Small intestine (tissue), 7 donors: ENCODE measurements at regions not wholly inside any gene's neighbourhood (a gene's known extent, or its start where the extent isn't known, plus 50 kb on each side); places are given as distances from the start of the nearest gene placed in this dataset.

Source experiments
- DNase-seq, 2 donors: peaks; one replicate each; pipeline versions ENCODE4 v3.0.0 to v3.0.0-alpha.2; 2013
- FAIRE-seq: peaks from 2 replicates; lab custom pipeline; 2012; peaks lifted over from hg19 to GRCh38; lab: Jason Lieb, UNC
- H3K27ac ChIP-seq, 3 donors: one replicate each; pipeline ENCODE4 v1.5.1; 2013; ENCODE audit warnings: low read length in 2 of 3, mild to moderate bottlenecking in 2 of 3, control low read depth in 1 of 3, inconsistent platforms in 1 of 3, low read depth in 1 of 3, moderate library complexity in 1 of 3
- H3K27me3 ChIP-seq, 3 donors: one replicate each; pipeline ENCODE4 v1.6.1; 2013; ENCODE audit warnings: low read length in 3 of 3, inconsistent platforms in 1 of 3; ENCODE audit not compliant: control insufficient read depth in 3 of 3, insufficient read depth in 3 of 3
- H3K36me3 ChIP-seq, 3 donors: one replicate each; pipeline ENCODE4 v1.6.1; 2013; ENCODE audit warnings: low read length in 3 of 3, inconsistent platforms in 1 of 3, low read depth in 1 of 3, mild to moderate bottlenecking in 1 of 3, moderate library complexity in 1 of 3; ENCODE audit not compliant: control insufficient read depth in 3 of 3, insufficient read depth in 2 of 3
- H3K4me1 ChIP-seq, 3 donors: one replicate each; pipeline ENCODE4 v1.6.1; 2013; ENCODE audit warnings: low read length in 2 of 3, inconsistent platforms in 1 of 3, low read depth in 1 of 3, mild to moderate bottlenecking in 1 of 3, moderate library complexity in 1 of 3; ENCODE audit not compliant: control insufficient read depth in 3 of 3, insufficient read depth in 2 of 3
- H3K4me3 ChIP-seq, 3 donors: one replicate each; pipeline ENCODE4 v1.5.1; 2013; ENCODE audit warnings: low read length in 3 of 3, control low read depth in 1 of 3, inconsistent platforms in 1 of 3, low read depth in 1 of 3, mild to moderate bottlenecking in 1 of 3, moderate library complexity in 1 of 3
- H3K9me3 ChIP-seq, 2 donors: one replicate each; pipeline ENCODE4 v1.6.1; 2013; ENCODE audit warnings: low read depth in 1 of 2, low read length in 1 of 2; ENCODE audit not compliant: control insufficient read depth in 2 of 2, insufficient read depth in 1 of 2
- WGBS, 3 donors: extraction: QIAGEN DNeasy Blood & Tissue Kit; methylation state at CpG; one replicate each; pipeline ENCODE4 v1.1.7; 2013; 5-methylcytosine and 5-hydroxymethylcytosine counted together
- donor health status: healthy with polysubstance abuse.
- donor health status: control.
- donor health status: control.
- donor health status: Bipolar disorder and iron deficiency.
- donor health status: healthy.

GRCh38 chr1:219442611-219443061 is 170.3 kb downstream of the ZC3H11B start:
- Histone ChIP-seq H3K9me3 (no peaks in the 10 kb centered on the region), H3K4me3 (no peak overlapping the region), H3K36me3 (no peaks in the 10 kb centered on the region), H3K4me1 (no peaks in the 10 kb centered on the region), H3K27me3 (no peaks in the 10 kb centered on the region), H3K27ac (no peak overlapping the region)
- no peak for FAIRE-seq
- DNase-seq: no peak
- WGBS, 3 donors: 56 to 64% (median 57%) methylated on average over 4 of the region's 4 CpGs

GRCh38 chr1:219441884-219442283 is 171.0 kb downstream of the ZC3H11B start:
- Histone ChIP-seq H3K9me3 (no peaks in the 10 kb centered on the region), H3K4me1 (no peaks in the 10 kb centered on the region), H3K27me3 (no peaks in the 10 kb centered on the region), H3K27ac (no peak overlapping the region), H3K36me3 (no peaks in the 10 kb centered on the region), H3K4me3 (no peak overlapping the region)
- DNase-seq (no peak), FAIRE-seq (no peak)

DNA sequence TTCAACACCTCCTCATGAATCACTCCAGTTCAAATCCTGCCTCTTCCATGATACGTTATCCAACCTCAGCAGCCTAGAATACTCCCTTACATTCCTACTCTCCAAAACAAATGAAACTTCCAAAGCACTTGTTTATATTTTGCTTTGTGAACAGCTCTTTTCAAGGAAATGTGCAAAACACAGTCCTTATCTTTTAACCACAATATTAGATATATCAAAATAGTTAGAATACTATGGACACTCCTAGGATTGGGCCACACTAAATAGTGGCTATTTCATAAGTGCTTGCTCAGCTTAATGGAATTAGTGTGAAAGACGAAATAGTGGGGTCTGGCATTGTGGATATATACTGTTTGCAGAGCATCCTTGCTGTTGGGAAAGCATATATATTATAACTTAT is 173.5 kb downstream of the ZC3H11B start:
- no peak overlapping the region for H3K27ac ChIP-seq
- H3K4me3 ChIP-seq: no peak overlapping the region
- H3K36me3 ChIP-seq: no peaks in the 10 kb centered on the region
- H3K4me1 ChIP-seq: no peaks in the 10 kb centered on the region
- WGBS, 3 donors: 74 to 85% (median 75%) methylated on average over 2 of the region's 2 CpGs
- FAIRE-seq (no peak), DNase-seq (no peak)
- no peaks in the 10 kb centered on the region for H3K9me3 ChIP-seq
- no peaks in the 10 kb centered on the region for H3K27me3 ChIP-seq

- FAIRE-seq: no peak
Observed at GRCh38 chr1:219438386-219438785, 174.5 kb downstream of the ZC3H11B start.

GRCh38 chr1:219434923-219435297 is 178.0 kb downstream of the ZC3H11B start:
- H3K9me3 ChIP-seq: no peaks in the 10 kb centered on the region
- DNase-seq: no peak
- no peak overlapping the region for H3K4me3 ChIP-seq
- FAIRE-seq: no peak
- H3K36me3 ChIP-seq: no peaks in the 10 kb centered on the region
- no peak overlapping the region for H3K27ac ChIP-seq
- no peaks in the 10 kb centered on the region for H3K4me1 ChIP-seq
- WGBS, 3 donors: 80 to 92% (median 86%) methylated on average over 2 of the region's 2 CpGs
- no peaks in the 10 kb centered on the region for H3K27me3 ChIP-seq

More at GRCh38 chr1:219438386-219438785, 174.5 kb downstream of the ZC3H11B start:
- DNase-seq: no peak
- WGBS, 3 donors: 75 to 79% (median 75%) methylated on average over 3 of the region's 3 CpGs
- Histone ChIP-seq H3K36me3 (no peaks in the 10 kb centered on the region), H3K27ac (no peak overlapping the region), H3K4me1 (no peaks in the 10 kb centered on the region), H3K27me3 (no peaks in the 10 kb centered on the region), H3K9me3 (no peaks in the 10 kb centered on the region), H3K4me3 (no peak overlapping the region)

DNA sequence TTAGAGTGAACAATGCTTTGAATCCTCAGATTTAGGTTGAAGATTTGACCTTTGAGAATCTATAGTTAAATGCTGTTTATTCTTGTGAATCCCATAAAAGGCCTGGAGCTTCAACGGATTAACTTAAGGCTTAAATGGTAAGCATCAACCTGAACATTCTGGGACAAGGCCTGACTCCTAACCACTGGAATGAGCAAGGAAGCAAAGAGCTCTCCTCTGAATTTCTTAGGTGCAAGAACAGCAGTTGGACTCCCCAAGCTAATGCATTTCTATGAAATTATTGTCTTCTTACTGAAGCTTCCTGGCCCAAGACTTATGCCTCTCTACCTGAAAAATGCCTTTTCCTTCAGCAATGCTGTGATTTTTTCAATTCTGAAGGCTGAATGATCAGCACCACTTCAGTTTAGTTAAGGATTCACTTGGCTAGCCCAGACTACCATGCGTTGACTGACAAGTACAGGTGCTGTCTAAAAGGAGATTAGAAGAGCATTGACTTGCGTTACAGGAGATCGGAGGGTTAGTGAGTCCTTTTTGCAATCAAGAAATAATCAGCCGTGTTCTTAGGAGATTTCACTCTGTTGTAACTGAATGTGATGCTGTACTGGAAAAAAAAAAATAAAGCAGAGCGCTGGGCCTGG is 178.5 kb downstream of the ZC3H11B start:
- DNase-seq: no peak
- Histone ChIP-seq H3K4me1 (no peaks in the 10 kb centered on the region), H3K9me3 (no peaks in the 10 kb centered on the region), H3K4me3 (no peak overlapping the region), H3K27ac (no peak overlapping the region), H3K36me3 (no peaks in the 10 kb centered on the region), H3K27me3 (no peaks in the 10 kb centered on the region)
- FAIRE-seq: no peak
- WGBS, 3 donors: 76 to 79% (median 77%) methylated on average over 6 of the region's 6 CpGs

DNA sequence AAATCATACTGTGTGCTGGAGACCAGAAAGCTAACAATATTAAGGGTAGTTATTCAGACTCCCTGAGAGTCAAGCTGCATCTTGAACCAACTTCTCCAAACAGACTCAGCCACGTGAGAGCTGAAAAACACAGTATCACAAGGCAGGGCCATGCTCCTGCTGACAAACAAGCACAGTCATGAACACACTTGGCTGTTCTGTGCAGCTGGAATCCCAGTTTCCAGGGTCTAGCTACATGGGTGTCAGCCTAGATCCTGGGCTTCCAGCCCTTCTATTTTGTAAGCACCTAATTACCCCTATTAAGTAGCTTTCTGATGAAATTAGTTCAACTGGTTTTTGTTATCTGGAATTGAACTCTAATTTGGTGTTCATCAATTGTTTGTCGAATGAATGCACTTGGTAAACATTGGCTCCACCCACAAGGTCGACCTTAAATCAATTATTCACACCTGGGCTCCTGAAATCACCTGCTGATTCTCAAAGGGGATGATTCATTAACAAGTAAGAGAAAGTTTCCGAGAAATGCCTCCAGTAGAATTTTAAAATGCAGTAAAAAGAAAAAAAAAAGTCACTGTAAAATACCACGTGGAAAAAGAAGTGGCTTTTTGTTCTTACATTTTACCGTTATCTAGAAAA is 179.3 kb downstream of the ZC3H11B start:
- Histone ChIP-seq H3K4me3 (no peak overlapping the region), H3K9me3 (no peaks in the 10 kb centered on the region), H3K27me3 (no peaks in the 10 kb centered on the region), H3K36me3 (no peaks in the 10 kb centered on the region), H3K27ac (no peak overlapping the region), H3K4me1 (no peaks in the 10 kb centered on the region)
- DNase-seq: no peak
- 35 to 61% (median 42%) methylated on average over 6 of the region's 6 CpGs for WGBS, 3 donors
- no peak for FAIRE-seq

DNA sequence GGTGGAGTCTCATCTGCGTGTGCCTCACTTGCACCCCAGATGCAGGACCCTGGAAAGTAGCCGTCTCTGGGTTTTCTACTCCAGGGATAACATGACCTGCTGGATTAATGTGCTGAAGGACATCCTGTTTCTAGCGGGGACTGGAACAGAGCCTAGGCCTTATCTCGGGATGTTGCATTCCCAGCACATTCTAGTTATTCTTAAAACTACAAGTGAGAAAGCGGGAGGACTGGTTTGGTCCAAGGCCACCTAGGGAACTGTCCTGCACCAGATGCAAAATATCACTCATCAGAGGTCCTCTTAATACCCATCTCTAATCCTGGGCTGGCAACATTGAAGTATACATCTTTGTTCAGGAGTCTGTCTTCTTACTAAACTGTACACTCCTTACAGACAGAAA is 179.9 kb downstream of the ZC3H11B start:
- Histone ChIP-seq H3K27me3 (no peaks in the 10 kb centered on the region), H3K9me3 (no peaks in the 10 kb centered on the region), H3K27ac (no peak overlapping the region), H3K4me1 (no peaks in the 10 kb centered on the region), H3K36me3 (no peaks in the 10 kb centered on the region), H3K4me3 (no peak overlapping the region)
- WGBS, 3 donors: 78 to 91% (median 79%) methylated on average over 5 of the region's 5 CpGs
- no peak for DNase-seq
- no peak for FAIRE-seq

DNA sequence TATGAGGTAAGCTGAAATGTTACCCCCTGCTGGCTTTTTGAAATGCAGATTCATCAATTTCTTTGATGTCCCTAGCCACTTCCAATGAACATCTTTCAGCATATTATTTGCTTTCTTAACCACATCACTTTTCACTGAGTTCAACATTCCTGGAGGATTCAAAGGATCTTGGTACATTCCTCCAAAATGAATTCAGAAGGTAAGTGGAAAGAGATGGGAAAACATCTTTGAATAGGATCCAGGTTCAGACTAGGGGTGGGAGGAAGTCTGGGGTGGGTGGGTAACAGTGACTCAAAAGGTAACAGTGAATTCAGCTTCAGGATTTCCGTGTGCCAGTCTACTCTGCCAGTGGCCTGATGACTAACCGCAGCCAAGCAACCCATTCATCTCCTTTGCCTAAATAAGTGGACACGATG is 180.7 kb downstream of the ZC3H11B start:
- Histone ChIP-seq H3K36me3 (no peaks in the 10 kb centered on the region), H3K4me1 (no peaks in the 10 kb centered on the region), H3K9me3 (no peaks in the 10 kb centered on the region), H3K4me3 (no peak overlapping the region), H3K27me3 (no peaks in the 10 kb centered on the region), H3K27ac (no peak overlapping the region)
- WGBS, 3 donors: 75 to 87% (median 83%) methylated on average over 3 of the region's 3 CpGs
- DNase-seq: no peak
- no peak for FAIRE-seq
